Brain pericyte (primary cell): ENCODE measurements at regions not wholly inside any gene's neighbourhood (a gene's known extent, or its start where the extent isn't known, plus 50 kb on each side); places are given as distances from the start of the nearest gene placed in this dataset.
"Not testable (repeated sequence)": the region's sequence is repeated elsewhere in the genome, so short reads cannot be mapped to it uniquely, and the experiment has no call there.

ENCODE experiments used
- DNase-seq: peaks from one replicate; pipeline ENCODE4 v3.0.0-alpha.2; 2012; ENCODE audit warnings: low read depth, low spot score

- DNase-seq = no peak
Observed at GRCh38 chr9:29514862-29515261, 1941.6 kb upstream of the C9orf72 start.

GRCh38 chr9:29548436-29548835 lies 1975.2 kb upstream of the C9orf72 start:
- no peak for DNase-seq

- DNase-seq = no peak
Observed at GRCh38 chr9:29555502-29555901, 1982.2 kb upstream of the C9orf72 start.

GRCh38 chr9:29556317-29556716 lies 1983.0 kb upstream of the C9orf72 start:
- no peak for DNase-seq

- DNase-seq = no peak
Observed at GRCh38 chr9:29556746-29557145, 1983.5 kb upstream of the C9orf72 start.

GRCh38 chr9:29564564-29564963 lies 1991.3 kb upstream of the C9orf72 start:
- DNase-seq = no peak

- DNase-seq = no peak
Observed at GRCh38 chr9:29575219-29575618, 2001.9 kb upstream of the C9orf72 start.

GRCh38 chr9:29588361-29588760 lies 2015.1 kb upstream of the C9orf72 start:
- no peak for DNase-seq

GRCh38 chr9:29609282-29609681 lies 2036.0 kb upstream of the C9orf72 start:
- no peak for DNase-seq

- DNase-seq = no peak
Observed at GRCh38 chr9:29613773-29614172, 2040.5 kb upstream of the C9orf72 start.

- DNase-seq = no peak
Observed at GRCh38 chr9:29616844-29617243, 2043.6 kb upstream of the C9orf72 start.

- DNase-seq = no peak
Observed at GRCh38 chr9:29625292-29625731, 2052.0 kb upstream of the C9orf72 start.

- DNase-seq = no peak
Observed at GRCh38 chr9:29625931-29626330, 2052.7 kb upstream of the C9orf72 start.

- not testable (repeated sequence) for DNase-seq
Observed at GRCh38 chr9:29628856-29629255, 2055.6 kb upstream of the C9orf72 start.

GRCh38 chr9:29637471-29638237 lies 2064.4 kb upstream of the C9orf72 start:
- DNase-seq = no peak

- DNase-seq = no peak
Observed at GRCh38 chr9:29640507-29640906, 2067.2 kb upstream of the C9orf72 start.

GRCh38 chr9:29644514-29644913 lies 2071.2 kb upstream of the C9orf72 start:
- DNase-seq = no peak

- no peak for DNase-seq
Observed at GRCh38 chr9:29647451-29647850, 2074.2 kb upstream of the C9orf72 start.

- no peak for DNase-seq
Observed at GRCh38 chr9:29648132-29648531, 2074.9 kb upstream of the C9orf72 start.

GRCh38 chr9:29648601-29649000 lies 2075.3 kb upstream of the C9orf72 start:
- no peak for DNase-seq

- DNase-seq = no peak
Observed at GRCh38 chr9:29656641-29657406, 2083.5 kb upstream of the C9orf72 start.

- no peak for DNase-seq
Observed at GRCh38 chr9:29657821-29658220, 2084.5 kb upstream of the C9orf72 start.

GRCh38 chr9:29659014-29659413 lies 2085.7 kb upstream of the C9orf72 start:
- no peak for DNase-seq
